ENCODE measurements at regions not wholly inside any gene's neighbourhood (a gene's known extent, or its start where the extent isn't known, plus 50 kb on each side); places are given as distances from the start of the nearest gene placed in this dataset.

- Mint-ChIP-seq H3K9me3 (peaks cover 2% of the 10 kb centered on the region), H3K4me1 (no peaks in the 10 kb centered on the region), H3K36me3 (no peaks in the 10 kb centered on the region), H3K27me3 (peaks cover 9% of the 10 kb centered on the region), H3K4me3 (no peak overlapping the region), H3K27ac (no peak overlapping the region)
- ATAC-seq = no peak
Observed at GRCh38 chr11:130785380-130786116, 130.7 kb downstream of the SNX19 start.

- Mint-ChIP-seq H3K27ac (no peak overlapping the region), H3K27me3 (peaks cover 9% of the 10 kb centered on the region), H3K4me1 (no peaks in the 10 kb centered on the region), H3K4me3 (no peak overlapping the region), H3K9me3 (peaks cover 11% of the 10 kb centered on the region), H3K36me3 (no peaks in the 10 kb centered on the region)
- no peak for ATAC-seq
Observed at GRCh38 chr11:130786586-130786985, 129.7 kb downstream of the SNX19 start.

GRCh38 chr11:130787092-130787616 lies 129.1 kb downstream of the SNX19 start:
- no peak overlapping the region for H3K27ac Mint-ChIP-seq
- no peak overlapping the region for H3K4me3 Mint-ChIP-seq
- H3K4me1 Mint-ChIP-seq = no peaks in the 10 kb centered on the region
- peaks cover 13% of the 10 kb centered on the region for H3K9me3 Mint-ChIP-seq
- no peak for ATAC-seq
- H3K27me3 Mint-ChIP-seq = peaks cover 9% of the 10 kb centered on the region
- H3K36me3 Mint-ChIP-seq = no peaks in the 10 kb centered on the region

- ATAC-seq = no peak
- H3K27ac Mint-ChIP-seq = no peak overlapping the region
- H3K36me3 Mint-ChIP-seq = no peaks in the 10 kb centered on the region
- no peak overlapping the region for H3K4me3 Mint-ChIP-seq
- peaks cover 13% of the 10 kb centered on the region for H3K9me3 Mint-ChIP-seq
- H3K4me1 Mint-ChIP-seq = no peaks in the 10 kb centered on the region
- peaks cover 10% of the 10 kb centered on the region for H3K27me3 Mint-ChIP-seq
Observed at GRCh38 chr11:130787973-130788570, 128.2 kb downstream of the SNX19 start.

- peaks cover 20% of the 10 kb centered on the region for H3K27me3 Mint-ChIP-seq
- H3K9me3 Mint-ChIP-seq = peaks cover 11% of the 10 kb centered on the region
- no peak overlapping the region for H3K4me3 Mint-ChIP-seq
- ATAC-seq = no peak
- no peaks in the 10 kb centered on the region for H3K4me1 Mint-ChIP-seq
- H3K36me3 Mint-ChIP-seq = no peaks in the 10 kb centered on the region
- no peak overlapping the region for H3K27ac Mint-ChIP-seq
Observed at GRCh38 chr11:130789056-130789640, 127.1 kb downstream of the SNX19 start.

- H3K36me3 Mint-ChIP-seq = no peaks in the 10 kb centered on the region
- H3K27me3 Mint-ChIP-seq = peaks cover 20% of the 10 kb centered on the region
- peaks cover 11% of the 10 kb centered on the region for H3K9me3 Mint-ChIP-seq
- no peaks in the 10 kb centered on the region for H3K4me1 Mint-ChIP-seq
- ATAC-seq = no peak
- H3K4me3 Mint-ChIP-seq = no peak overlapping the region
- no peak overlapping the region for H3K27ac Mint-ChIP-seq
Observed at GRCh38 chr11:130790689-130791088, 125.6 kb downstream of the SNX19 start.

GRCh38 chr11:130792772-130793171 lies 123.5 kb downstream of the SNX19 start:
- Mint-ChIP-seq H3K27ac (no peak overlapping the region), H3K4me1 (no peaks in the 10 kb centered on the region), H3K27me3 (peaks cover 11% of the 10 kb centered on the region), H3K9me3 (peaks cover 16% of the 10 kb centered on the region), H3K36me3 (no peaks in the 10 kb centered on the region), H3K4me3 (no peak overlapping the region)
- ATAC-seq = no peak

- Mint-ChIP-seq H3K27me3 (peaks cover 11% of the 10 kb centered on the region), H3K27ac (no peak overlapping the region), H3K9me3 (peaks cover 9% of the 10 kb centered on the region), H3K4me1 (no peaks in the 10 kb centered on the region), H3K36me3 (no peaks in the 10 kb centered on the region), H3K4me3 (no peak overlapping the region)
- no peak for ATAC-seq
Observed at GRCh38 chr11:130796828-130797227, 119.5 kb downstream of the SNX19 start.

GRCh38 chr11:130798280-130798679 lies 118.0 kb downstream of the SNX19 start:
- Mint-ChIP-seq H3K27me3 (peaks cover 9% of the 10 kb centered on the region), H3K4me1 (no peaks in the 10 kb centered on the region), H3K9me3 (peaks cover 6% of the 10 kb centered on the region), H3K4me3 (no peak overlapping the region), H3K36me3 (no peaks in the 10 kb centered on the region), H3K27ac (no peak overlapping the region)
- ATAC-seq = no peak

GRCh38 chr11:130798801-130799200 lies 117.5 kb downstream of the SNX19 start:
- H3K36me3 Mint-ChIP-seq = no peaks in the 10 kb centered on the region
- no peak for ATAC-seq
- H3K4me3 Mint-ChIP-seq = no peak overlapping the region
- no peak overlapping the region for H3K27ac Mint-ChIP-seq
- H3K27me3 Mint-ChIP-seq = peaks cover 3% of the 10 kb centered on the region
- no peaks in the 10 kb centered on the region for H3K4me1 Mint-ChIP-seq
- H3K9me3 Mint-ChIP-seq = peaks cover 6% of the 10 kb centered on the region

- Mint-ChIP-seq H3K27ac (no peak overlapping the region), H3K4me1 (no peaks in the 10 kb centered on the region), H3K4me3 (no peak overlapping the region), H3K36me3 (no peaks in the 10 kb centered on the region), H3K9me3 (peaks cover 6% of the 10 kb centered on the region), H3K27me3 (no peaks in the 10 kb centered on the region)
- no peak for ATAC-seq
Observed at GRCh38 chr11:130801333-130802122, 114.8 kb downstream of the SNX19 start.

- Mint-ChIP-seq H3K4me1 (no peaks in the 10 kb centered on the region), H3K4me3 (no peak overlapping the region), H3K9me3 (peaks cover 2% of the 10 kb centered on the region), H3K27me3 (no peaks in the 10 kb centered on the region), H3K36me3 (no peaks in the 10 kb centered on the region), H3K27ac (no peak overlapping the region)
- no peak for ATAC-seq
Observed at GRCh38 chr11:130802567-130802966, 113.7 kb downstream of the SNX19 start.

GRCh38 chr11:130804306-130805076 lies 111.8 kb downstream of the SNX19 start:
- Mint-ChIP-seq H3K4me1 (no peaks in the 10 kb centered on the region), H3K9me3 (no peaks in the 10 kb centered on the region), H3K27me3 (peaks cover 2% of the 10 kb centered on the region), H3K27ac (no peak overlapping the region), H3K4me3 (no peak overlapping the region), H3K36me3 (no peaks in the 10 kb centered on the region)
- ATAC-seq = no peak

- no peaks in the 10 kb centered on the region for H3K4me1 Mint-ChIP-seq
- no peak for ATAC-seq
- no peak overlapping the region for H3K4me3 Mint-ChIP-seq
- no peaks in the 10 kb centered on the region for H3K9me3 Mint-ChIP-seq
- peaks cover 10% of the 10 kb centered on the region for H3K27me3 Mint-ChIP-seq
- no peak overlapping the region for H3K27ac Mint-ChIP-seq
- no peaks in the 10 kb centered on the region for H3K36me3 Mint-ChIP-seq
Observed at GRCh38 chr11:130806746-130807145, 109.5 kb downstream of the SNX19 start.

Measured in stimulated activated memory B cell treated with anti-CD40 and anti-IgM and Interleukin-4, amounts not matched to agents 10 μg/mL and 1 μg/mL and 100 μg/mL, for 72 hours (primary cell).